ENCODE measurements at regions not wholly inside any gene's neighbourhood (a gene's known extent, or its start where the extent isn't known, plus 50 kb on each side); places are given as distances from the start of the nearest gene placed in this dataset.

DNA sequence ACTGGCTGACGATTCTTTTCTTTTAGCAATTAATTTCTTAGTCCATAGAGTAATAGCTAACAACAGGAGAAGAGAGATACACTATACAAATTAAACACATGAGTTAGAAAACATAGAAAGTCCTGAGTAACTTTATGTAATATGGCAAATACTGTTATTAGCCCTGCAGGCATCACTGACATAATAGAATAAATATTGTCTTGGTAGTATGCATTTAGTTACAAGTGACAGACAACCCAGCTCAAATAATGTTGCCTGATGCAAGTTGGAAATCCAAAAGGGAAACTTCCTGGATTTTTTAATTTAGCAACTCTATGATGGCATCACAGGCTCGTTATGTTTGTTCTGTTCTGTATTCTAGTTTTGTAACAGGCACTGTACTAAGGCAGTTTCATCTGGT, 95.1 kb downstream of the DKK1 start:
- Histone ChIP-seq H2BK20ac (ENCODE audit: low read depth, low read length, poor library complexity, severe bottlenecking) (no peak overlapping the region), H3K4me1 (ENCODE audit: insufficient read depth, low read length) (no peaks in the 10 kb centered on the region), H2BK5ac (ENCODE audit: insufficient read length, low read length) (no peak overlapping the region), H2BK15ac (ENCODE audit: low read depth, low read length) (no peak overlapping the region), H2AK5ac (ENCODE audit: insufficient read length, low read length) (no peak overlapping the region), H4K91ac (ENCODE audit: insufficient read length, low read depth, low read length) (no peak overlapping the region), H3T11ph (ENCODE audit: low read length) (no peak overlapping the region), H3K79me1 (ENCODE audit: insufficient read depth, low read depth, low read length, poor library complexity, severe bottlenecking) (no peaks in the 10 kb centered on the region), H3K27ac (ENCODE audit: insufficient read length, low read depth, low read length) (no peak overlapping the region), H3K79me2 (ENCODE audit: insufficient read depth, low read length) (no peaks in the 10 kb centered on the region), H2AFZ (ENCODE audit: low read length) (no peak overlapping the region), H4K8ac (replicated peaks; ENCODE audit: insufficient read length, low read depth, low read length) (no peak overlapping the region), H2BK120ac (ENCODE audit: low read depth, low read length, poor library complexity, severe bottlenecking) (no peak overlapping the region), H3K23me2 (ENCODE audit: insufficient read length, low read depth, low read length, poor library complexity, severe bottlenecking) (no peaks in the 10 kb centered on the region), H3K14ac (ENCODE audit: insufficient read depth, low read length) (no peak overlapping the region), H2BK12ac (ENCODE audit: insufficient read length, low read depth, low read length) (no peak overlapping the region), H3K23ac (ENCODE audit: insufficient read length, low read depth, low read length) (no peak overlapping the region), H3K4me2 (ENCODE audit: insufficient read depth, insufficient read length, low read length) (no peak overlapping the region), H4K20me1 (ENCODE audit: control insufficient read depth, insufficient read depth, insufficient read length) (no peaks in the 10 kb centered on the region), H3K27me3 (ENCODE audit: insufficient read depth, low read length) (no peaks in the 10 kb centered on the region), H3K4ac (ENCODE audit: low read depth, low read length) (no peak overlapping the region), H3K56ac (ENCODE audit: insufficient read length, low read depth, low read length) (no peak overlapping the region), H4K5ac (ENCODE audit: insufficient read length, low read depth, low read length) (no peak overlapping the region), H3K9me3 (ENCODE audit: control insufficient read depth, low read depth, low read length) (no peaks in the 10 kb centered on the region), H3K18ac (ENCODE audit: insufficient read length, low read depth, low read length) (no peak overlapping the region), H3K9ac (ENCODE audit: extremely low read depth, insufficient read length, low read length) (no peak overlapping the region)
- Mint-ChIP-seq H3K4me1 (no peaks in the 10 kb centered on the region), H3K4me3 (no peak overlapping the region), H3K9me3 (no peaks in the 10 kb centered on the region; a peak in 1 of 5 replicates), H3K36me3 (ENCODE audit: insufficient read depth in 1 of 3, low read depth in 3 of 3) (no peaks in the 10 kb centered on the region), H3K27ac (no peak overlapping the region; a peak in 1 of 7 replicates), H3K27me3 (ENCODE audit: low read depth) (peaks cover 1% of the 10 kb centered on the region; the same call in 1 of the 2 replicates)
- no peak for DNase-seq
- no CpG with 5 or more reads among the region's 2 CpGs for WGBS (ENCODE audit: extremely low coverage, insufficient read length, low lambda C conversion rate)
- TF ChIP-seq, protein P1, sequence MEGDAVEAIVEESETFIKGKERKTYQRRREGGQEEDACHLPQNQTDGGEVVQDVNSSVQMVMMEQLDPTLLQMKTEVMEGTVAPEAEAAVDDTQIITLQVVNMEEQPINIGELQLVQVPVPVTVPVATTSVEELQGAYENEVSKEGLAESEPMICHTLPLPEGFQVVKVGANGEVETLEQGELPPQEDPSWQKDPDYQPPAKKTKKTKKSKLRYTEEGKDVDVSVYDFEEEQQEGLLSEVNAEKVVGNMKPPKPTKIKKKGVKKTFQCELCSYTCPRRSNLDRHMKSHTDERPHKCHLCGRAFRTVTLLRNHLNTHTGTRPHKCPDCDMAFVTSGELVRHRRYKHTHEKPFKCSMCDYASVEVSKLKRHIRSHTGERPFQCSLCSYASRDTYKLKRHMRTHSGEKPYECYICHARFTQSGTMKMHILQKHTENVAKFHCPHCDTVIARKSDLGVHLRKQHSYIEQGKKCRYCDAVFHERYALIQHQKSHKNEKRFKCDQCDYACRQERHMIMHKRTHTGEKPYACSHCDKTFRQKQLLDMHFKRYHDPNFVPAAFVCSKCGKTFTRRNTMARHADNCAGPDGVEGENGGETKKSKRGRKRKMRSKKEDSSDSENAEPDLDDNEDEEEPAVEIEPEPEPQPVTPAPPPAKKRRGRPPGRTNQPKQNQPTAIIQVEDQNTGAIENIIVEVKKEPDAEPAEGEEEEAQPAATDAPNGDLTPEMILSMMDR (conservative IDR thresholded peaks at IDR 0.05): no peak
